Panc1 (cell line): ENCODE measurements at regions not wholly inside any gene's neighbourhood (a gene's known extent, or its start where the extent isn't known, plus 50 kb on each side); places are given as distances from the start of the nearest gene placed in this dataset.

ENCODE experiments used
- ATAC-seq: fragments of 200-7000 bp; cut with Tn5 transposase; 2 replicates; pipeline ENCODE4 v1.9.1; 2020; ENCODE audit warnings: mild to moderate bottlenecking, moderate library complexity
- BruUV-seq: library from RNA; stranded (reverse); fragments of 400-500 nt; replicated peaks from 2 replicates; lab custom pipeline; 2021; lab: Mats Ljungman, UMichigan
- CTCF ChIA-PET: fragments of 300-600 bp; sonication (Branson Sonifier 250); formaldehyde crosslinking; loops from one replicate; lab custom pipeline; 2022; ENCODE audit warnings: antibody characterized with exemption; lab: Charles Lee
- POLR2A ChIA-PET: fragments of 300-600 bp; sonication (Branson Sonifier 250); formaldehyde crosslinking; loops from one replicate; lab custom pipeline; 2022; ENCODE audit warnings: antibody characterized with exemption; lab: Charles Lee
- DNase-seq: peaks from one replicate; pipeline ENCODE4 v3.0.0-alpha.2; 2010; ENCODE audit warnings: low read depth, low spot score
- H3K27ac ChIP-seq: 2 replicates; pipeline ENCODE4 v1.5.1; 2011; ENCODE audit warnings: mild to moderate bottlenecking, low read length, inconsistent platforms
- H3K27me3 ChIP-seq: fragments of 200-500 bp; sonication (Bioruptor generic); 2 replicates; pipeline ENCODE4 v1.6.0; 2014; ENCODE audit warnings: low read length, inconsistent platforms; ENCODE audit not compliant: control insufficient read depth, insufficient read depth
- H3K36me3 ChIP-seq: fragments of 200-500 bp; sonication (Bioruptor generic); 2 replicates; pipeline ENCODE4 v1.5.1; 2014; ENCODE audit warnings: inconsistent platforms, mild to moderate bottlenecking, low read length, moderate library complexity; ENCODE audit not compliant: control insufficient read depth, insufficient read depth
- H3K4me1 ChIP-seq: 2 replicates; pipeline ENCODE4 v1.5.1; 2011; ENCODE audit warnings: inconsistent platforms, mild to moderate bottlenecking, low read length, moderate library complexity; ENCODE audit not compliant: control insufficient read depth, insufficient read depth
- H3K4me3 ChIP-seq, 2 experiments: 2 replicates each; pipeline ENCODE4 v1.5.1; 2011 to 2012; ENCODE audit warnings: low read depth in 2 of 2, low read length in 2 of 2, mild to moderate bottlenecking in 2 of 2, inconsistent platforms in 1 of 2, moderate library complexity in 1 of 2
- H3K9me3 ChIP-seq: fragments of 200-500 bp; sonication (Bioruptor generic); 2 replicates; pipeline ENCODE4 v1.5.1; 2014; ENCODE audit warnings: low read depth, mild to moderate bottlenecking, inconsistent platforms, low read length, moderate library complexity; ENCODE audit not compliant: control insufficient read depth, insufficient read depth
- CTCF ChIP-seq: fragments of 450-650 bp; IDR thresholded peaks from 2 replicates; pipeline ENCODE4 v1.5.1; 2017; ENCODE audit warnings: mild to moderate bottlenecking
- POLR2AphosphoS5 ChIP-seq: IDR thresholded peaks from 2 replicates; pipeline ENCODE4 v1.6.1; 2012; ENCODE audit warnings: mild to moderate bottlenecking, low read depth, low read length, moderate library complexity
- REST ChIP-seq, 2 experiments: IDR thresholded peaks; 2 replicates each; pipeline ENCODE4 v1.6.1; 2011 to 2012; ENCODE audit warnings: low read depth in 2 of 2, control low read depth in 1 of 2, low read length in 1 of 2, mild to moderate bottlenecking in 1 of 2, moderate library complexity in 1 of 2; ENCODE audit not compliant: insufficient read depth in 1 of 2
- SIN3A ChIP-seq: IDR thresholded peaks from 2 replicates; pipeline ENCODE4 v1.6.1; 2012; ENCODE audit warnings: low read depth, mild to moderate bottlenecking, low read length, moderate library complexity, borderline replicate concordance; ENCODE audit not compliant: insufficient read depth
- in situ Hi-C: cut with HindIII; loops from 2 replicates; pipeline ENCODE4 v1.10.0; 2016; ENCODE audit warnings: low sequenced_read_pairs, low pct_unique_long_range_greater_than_20kb
- intact Hi-C: fragments of 100-400 bp; cut with micrococcal nuclease; formaldehyde crosslinking; loops from one replicate; pipeline ENCODE4 v1.10.0; 2022; ENCODE audit not compliant: unreplicated experiment

- H3K4me3 ChIP-seq = no peak overlapping the region
- no peaks in the 10 kb centered on the region for H3K4me1 ChIP-seq
- H3K36me3 ChIP-seq = no peaks in the 10 kb centered on the region
- DNase-seq (no peak), ATAC-seq (no peak)
- TF ChIP-seq CTCF = no peak
- TF ChIP-seq SIN3A = no peak
- no peak for TF ChIP-seq REST (IDR thresholded peaks at IDR 0.05; ENCODE audit: insufficient read depth in 1 of 2, low read depth in 2 of 2, low read length in 1 of 2)
- H3K27me3 ChIP-seq = no peaks in the 10 kb centered on the region
- no TSS peak for BruUV-seq
- H3K27ac ChIP-seq = no peak overlapping the region
- POLR2A ChIA-PET = no interaction called here
- intact Hi-C loops (no loop called here), in situ Hi-C loops (no loop called here)
- CTCF ChIA-PET = no interaction called here
- H3K9me3 ChIP-seq = no peaks in the 10 kb centered on the region
Observed at GRCh38 chrX:145502670-145503069, 255.4 kb downstream of the SPANXN1 start.

GRCh38 chrX:145506214-145506613 lies 258.9 kb downstream of the SPANXN1 start:
- Histone ChIP-seq H3K27me3 (no peaks in the 10 kb centered on the region), H3K4me1 (no peaks in the 10 kb centered on the region), H3K4me3 (no peak overlapping the region), H3K36me3 (no peaks in the 10 kb centered on the region), H3K9me3 (no peaks in the 10 kb centered on the region), H3K27ac (no peak overlapping the region)
- TF ChIP-seq CTCF = no peak
- no peak for TF ChIP-seq REST (IDR thresholded peaks at IDR 0.05; ENCODE audit: insufficient read depth in 1 of 2, low read depth in 2 of 2, low read length in 1 of 2)
- no peak for TF ChIP-seq POLR2AphosphoS5
- intact Hi-C loops (no loop called here), in situ Hi-C loops (no loop called here)
- ATAC-seq (no peak), DNase-seq (no peak)
- CTCF ChIA-PET = no interaction called here
- BruUV-seq = no TSS peak
- POLR2A ChIA-PET = no interaction called here
